ENCODE measurements at regions not wholly inside any gene's neighbourhood (a gene's known extent, or its start where the extent isn't known, plus 50 kb on each side); places are given as distances from the start of the nearest gene placed in this dataset.

DNA sequence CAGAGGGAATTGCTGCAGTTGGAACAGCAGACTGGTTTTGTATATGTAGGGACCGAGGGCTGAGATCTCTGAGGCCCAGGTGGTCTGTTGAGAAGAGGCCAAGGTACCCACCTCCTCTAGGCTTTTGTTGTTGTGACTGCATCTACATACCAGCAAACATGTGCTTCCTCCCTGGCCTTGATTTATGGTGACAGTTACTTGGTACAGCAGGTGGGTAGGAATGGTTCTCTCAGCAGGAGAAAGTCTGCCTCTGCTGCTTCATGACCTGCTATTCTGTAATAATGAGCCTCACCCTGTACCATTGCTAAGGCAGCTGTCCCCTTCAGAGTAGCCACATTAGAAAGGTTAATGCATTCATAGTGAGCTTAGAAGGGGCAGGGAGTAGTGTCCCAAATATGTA is 196.7 kb upstream of the PELI2 start:
- H3K4me3 ChIP-seq (replicated peaks in 1 of 4; ENCODE audit: control extremely low read depth in 1 of 4, insufficient read depth in 1 of 4, low read depth in 3 of 4, low read length in 4 of 4), result no peak overlapping the region
- H3K4me1 ChIP-seq (ENCODE audit: control insufficient read depth, extremely low read depth, insufficient read depth, low read length), result no peaks in the 10 kb centered on the region
- H3K4me2 ChIP-seq (ENCODE audit: extremely low read depth, insufficient read depth, low read length), result no peak overlapping the region
- H2AFZ ChIP-seq (ENCODE audit: low read length), result no peak overlapping the region
- no peak overlapping the region for H3K27ac ChIP-seq (ENCODE audit: insufficient read depth, low read length)
- H3K9ac ChIP-seq (ENCODE audit: insufficient read depth, low read length), result no peak overlapping the region
- peaks cover 4% of the 10 kb centered on the region for H3K27me3 ChIP-seq (ENCODE audit: control insufficient read depth, insufficient read depth, low read length)
- DNase-seq (ENCODE audit: low read depth in 2 of 2), result no peak
- no peaks in the 10 kb centered on the region for H3K9me3 ChIP-seq (ENCODE audit: control insufficient read depth, insufficient read depth, low read depth, low read length)
- no peak for TF ChIP-seq CTCF (conservative IDR thresholded peaks at IDR 0.05 in 1 of 2, IDR thresholded peaks at IDR 0.05 in 1 of 2; ENCODE audit: low read depth in 1 of 2, low read length in 2 of 2)
- no peak for TF ChIP-seq EZH2 (IDR thresholded peaks at IDR 0.05; ENCODE audit: low read length, missing control alignments)
- no peaks in the 10 kb centered on the region for H3K79me2 ChIP-seq (ENCODE audit: control insufficient read depth, insufficient read depth, low read length)
- H4K20me1 ChIP-seq (ENCODE audit: control insufficient read depth, extremely low read depth, insufficient read depth, low read length), result no peaks in the 10 kb centered on the region
- H3K36me3 ChIP-seq (ENCODE audit: control insufficient read depth, insufficient read depth, low read length), result no peaks in the 10 kb centered on the region

GRCh38 chr14:55926007-55926406 is 192.2 kb upstream of the PELI2 start:
- no peak overlapping the region for H3K27ac ChIP-seq (ENCODE audit: insufficient read depth, low read length)
- TF ChIP-seq CTCF (conservative IDR thresholded peaks at IDR 0.05 in 1 of 2, IDR thresholded peaks at IDR 0.05 in 1 of 2; ENCODE audit: low read depth in 1 of 2, low read length in 2 of 2) (no peak), EZH2 (IDR thresholded peaks at IDR 0.05; ENCODE audit: low read length, missing control alignments) (no peak)
- DNase-seq (ENCODE audit: low read depth in 2 of 2), result no peak
- H4K20me1 ChIP-seq (ENCODE audit: control insufficient read depth, extremely low read depth, insufficient read depth, low read length), result no peaks in the 10 kb centered on the region
- no peak overlapping the region for H3K4me3 ChIP-seq (replicated peaks in 1 of 4; ENCODE audit: control extremely low read depth in 1 of 4, insufficient read depth in 1 of 4, low read depth in 3 of 4, low read length in 4 of 4)
- H3K9ac ChIP-seq (ENCODE audit: insufficient read depth, low read length), result no peak overlapping the region
- H3K36me3 ChIP-seq (ENCODE audit: control insufficient read depth, insufficient read depth, low read length), result no peaks in the 10 kb centered on the region
- H3K27me3 ChIP-seq (ENCODE audit: control insufficient read depth, insufficient read depth, low read length), result peaks cover 4% of the 10 kb centered on the region
- H3K4me1 ChIP-seq (ENCODE audit: control insufficient read depth, extremely low read depth, insufficient read depth, low read length), result no peaks in the 10 kb centered on the region
- no peaks in the 10 kb centered on the region for H3K79me2 ChIP-seq (ENCODE audit: control insufficient read depth, insufficient read depth, low read length)
- no peak overlapping the region for H2AFZ ChIP-seq (ENCODE audit: low read length)
- no peak overlapping the region for H3K4me2 ChIP-seq (ENCODE audit: extremely low read depth, insufficient read depth, low read length)
- no peaks in the 10 kb centered on the region for H3K9me3 ChIP-seq (ENCODE audit: control insufficient read depth, insufficient read depth, low read depth, low read length)

DNA sequence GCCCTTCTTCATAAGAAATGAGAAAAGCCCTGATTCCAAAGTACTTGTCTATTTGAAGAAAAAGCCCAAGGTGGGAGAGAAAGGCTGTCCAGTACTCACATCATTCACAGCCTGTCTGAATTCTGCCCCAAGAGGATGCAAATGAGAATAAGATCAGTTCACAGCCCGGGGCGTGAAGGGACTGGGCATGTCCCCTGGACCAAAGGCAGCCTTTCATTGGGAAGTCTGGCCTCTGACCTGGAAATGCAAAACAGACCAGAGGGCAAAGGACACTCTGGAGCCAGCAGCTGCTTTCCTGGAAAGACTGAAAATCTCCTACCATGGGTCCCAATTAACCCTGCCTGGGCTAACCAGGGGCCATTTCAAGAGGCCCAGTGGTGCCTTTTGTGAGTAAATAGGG is 191.2 kb upstream of the PELI2 start:
- no peak overlapping the region for H3K9ac ChIP-seq (ENCODE audit: insufficient read depth, low read length)
- H4K20me1 ChIP-seq (ENCODE audit: control insufficient read depth, extremely low read depth, insufficient read depth, low read length), result no peaks in the 10 kb centered on the region
- H3K36me3 ChIP-seq (ENCODE audit: control insufficient read depth, insufficient read depth, low read length), result no peaks in the 10 kb centered on the region
- no peak overlapping the region for H2AFZ ChIP-seq (ENCODE audit: low read length)
- no peak for TF ChIP-seq CTCF (conservative IDR thresholded peaks at IDR 0.05 in 1 of 2, IDR thresholded peaks at IDR 0.05 in 1 of 2; ENCODE audit: low read depth in 1 of 2, low read length in 2 of 2)
- no peak for TF ChIP-seq EZH2 (IDR thresholded peaks at IDR 0.05; ENCODE audit: low read length, missing control alignments)
- no peak overlapping the region for H3K4me3 ChIP-seq (replicated peaks in 1 of 4; ENCODE audit: control extremely low read depth in 1 of 4, insufficient read depth in 1 of 4, low read depth in 3 of 4, low read length in 4 of 4)
- DNase-seq (ENCODE audit: low read depth in 2 of 2), result no peak
- H3K27ac ChIP-seq (ENCODE audit: insufficient read depth, low read length), result no peak overlapping the region
- H3K4me2 ChIP-seq (ENCODE audit: extremely low read depth, insufficient read depth, low read length), result no peak overlapping the region
- no peaks in the 10 kb centered on the region for H3K9me3 ChIP-seq (ENCODE audit: control insufficient read depth, insufficient read depth, low read depth, low read length)
- no peaks in the 10 kb centered on the region for H3K4me1 ChIP-seq (ENCODE audit: control insufficient read depth, extremely low read depth, insufficient read depth, low read length)
- no peaks in the 10 kb centered on the region for H3K79me2 ChIP-seq (ENCODE audit: control insufficient read depth, insufficient read depth, low read length)
- peaks cover 2% of the 10 kb centered on the region for H3K27me3 ChIP-seq (ENCODE audit: control insufficient read depth, insufficient read depth, low read length)
